ENCODE measurements at regions not wholly inside any gene's neighbourhood (a gene's known extent, or its start where the extent isn't known, plus 50 kb on each side); places are given as distances from the start of the nearest gene placed in this dataset.
"Not testable (repeated sequence)": the region's sequence is repeated elsewhere in the genome, so short reads cannot be mapped to it uniquely, and the experiment has no call there.

DNA sequence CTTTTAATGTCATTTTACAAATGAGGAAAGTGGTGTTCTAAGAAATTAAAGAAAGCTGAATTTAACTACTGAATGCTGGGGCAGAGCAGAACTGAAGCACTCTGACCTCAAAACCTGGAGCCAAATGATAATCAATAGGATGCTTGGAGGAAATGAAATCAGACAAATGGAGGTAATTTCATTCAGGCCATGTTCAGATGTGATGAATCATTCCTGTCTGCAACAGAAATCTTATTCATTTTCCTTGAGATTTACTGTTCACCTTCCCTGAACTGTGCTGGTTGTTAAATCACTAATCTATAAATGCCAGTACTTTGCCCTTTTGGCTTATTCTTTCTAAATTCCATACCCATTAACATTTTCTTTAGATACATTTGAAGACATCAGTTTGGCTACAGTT, 85.6 kb upstream of the SNX7 start:
- no peak for DNase-seq

DNA sequence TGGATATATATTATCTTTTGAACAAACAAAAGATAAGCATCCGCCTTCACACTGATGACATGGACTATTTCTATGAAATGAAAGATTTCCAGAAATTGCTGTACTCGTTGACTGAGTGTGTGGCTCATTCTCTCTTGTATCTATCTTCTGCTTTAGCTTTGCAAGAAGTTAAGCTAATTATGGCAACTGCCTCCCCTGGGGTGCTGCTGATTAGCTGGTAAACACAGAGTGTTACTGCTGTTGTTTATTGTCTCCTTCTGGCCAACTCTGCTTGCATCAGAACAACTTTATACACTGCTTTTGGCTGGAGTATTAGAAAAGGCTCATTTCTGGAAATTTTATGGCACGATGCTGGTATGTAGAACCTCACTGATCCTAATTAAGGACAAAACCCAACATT, 95.6 kb upstream of the SNX7 start:
- DNase-seq = peak in 1 of 2 donors; percentile 9

GRCh38 chr1:98559291-98559690, 102.2 kb upstream of the SNX7 start:
- no peak for DNase-seq

GRCh38 chr1:98557895-98558294, 103.6 kb upstream of the SNX7 start:
- no peak for DNase-seq

GRCh38 chr1:98556521-98557158, 104.9 kb upstream of the SNX7 start:
- DNase-seq = no peak

GRCh38 chr1:98555814-98556213, 105.7 kb upstream of the SNX7 start:
- no peak for DNase-seq

- not testable (repeated sequence) for DNase-seq
These were observed 108.9 kb upstream of the SNX7 start for GRCh38 chr1:98552576-98553074.

- no peak for DNase-seq
These were observed 111.4 kb upstream of the SNX7 start for GRCh38 chr1:98550076-98550475.

DNA sequence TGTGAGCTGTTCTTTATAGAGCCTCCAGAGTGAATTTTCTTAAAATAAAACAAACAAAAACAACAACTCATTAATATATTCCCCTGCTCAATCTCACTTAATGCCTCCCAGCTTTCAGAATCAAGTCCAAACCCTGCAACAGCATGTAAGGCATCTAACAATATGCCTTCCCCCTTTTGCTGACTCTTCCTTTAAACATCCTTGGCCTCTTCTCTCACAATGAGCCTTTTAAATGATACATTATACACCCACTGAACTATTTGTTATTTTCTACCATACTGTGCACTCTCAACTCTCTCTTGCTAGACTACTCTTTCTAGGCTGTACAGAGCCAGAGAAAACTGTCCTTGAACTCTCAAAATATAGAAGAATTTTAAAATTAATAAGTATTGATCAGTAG, 115.2 kb upstream of the SNX7 start:
- no peak for DNase-seq

DNA sequence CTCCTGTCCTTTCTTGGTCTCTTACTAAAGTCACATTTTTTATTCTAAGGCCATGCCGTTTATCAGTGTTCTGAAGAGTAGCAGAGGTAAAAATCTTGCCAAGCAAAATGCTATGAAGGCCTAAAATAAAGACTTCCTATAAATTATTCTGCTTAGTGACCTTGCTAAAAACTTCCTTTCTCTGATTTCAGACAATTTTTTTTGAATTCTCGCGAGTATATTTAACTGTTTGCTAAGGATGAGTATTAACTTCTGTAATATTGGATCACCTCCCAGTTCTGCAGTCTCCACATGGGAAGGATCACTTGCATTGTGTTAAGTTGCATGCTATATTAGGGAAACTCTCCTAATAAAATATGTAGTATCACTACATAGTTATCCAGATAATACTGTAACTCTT, 123.4 kb upstream of the SNX7 start:
- no peak for DNase-seq

- DNase-seq = no peak
These were observed 138.3 kb upstream of the SNX7 start for GRCh38 chr1:98523256-98523655.

GRCh38 chr1:98516306-98516705, 145.2 kb upstream of the SNX7 start:
- no peak for DNase-seq

- DNase-seq = no peak
These were observed 145.8 kb upstream of the SNX7 start for GRCh38 chr1:98515744-98516143.

GRCh38 chr1:98512216-98512615, 149.3 kb upstream of the SNX7 start:
- not testable (repeated sequence) for DNase-seq

DNA sequence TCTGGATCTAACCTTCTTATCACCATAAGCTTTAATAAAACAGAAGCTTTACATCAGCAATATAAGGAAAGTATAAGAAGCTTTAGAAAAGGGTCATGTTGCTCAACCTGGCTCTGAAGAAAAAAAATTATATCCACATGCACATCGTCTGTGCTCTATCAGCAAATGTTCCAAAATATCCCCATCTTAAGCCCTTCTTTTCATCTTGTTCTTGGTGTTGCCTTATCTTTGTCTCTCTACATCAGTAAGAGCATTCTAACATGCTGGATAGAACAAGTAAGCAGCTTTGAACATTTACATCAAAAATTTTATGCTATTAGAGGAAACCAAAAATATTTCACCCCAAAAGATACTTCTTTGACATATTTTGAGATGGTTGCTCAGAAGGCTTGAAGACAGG, 157.8 kb upstream of the SNX7 start:
- DNase-seq = no peak

- no peak for DNase-seq
These were observed 158.6 kb upstream of the SNX7 start for GRCh38 chr1:98502937-98503336.

- no peak for DNase-seq
These were observed 161.2 kb upstream of the SNX7 start for GRCh38 chr1:98500324-98500723.

DNA sequence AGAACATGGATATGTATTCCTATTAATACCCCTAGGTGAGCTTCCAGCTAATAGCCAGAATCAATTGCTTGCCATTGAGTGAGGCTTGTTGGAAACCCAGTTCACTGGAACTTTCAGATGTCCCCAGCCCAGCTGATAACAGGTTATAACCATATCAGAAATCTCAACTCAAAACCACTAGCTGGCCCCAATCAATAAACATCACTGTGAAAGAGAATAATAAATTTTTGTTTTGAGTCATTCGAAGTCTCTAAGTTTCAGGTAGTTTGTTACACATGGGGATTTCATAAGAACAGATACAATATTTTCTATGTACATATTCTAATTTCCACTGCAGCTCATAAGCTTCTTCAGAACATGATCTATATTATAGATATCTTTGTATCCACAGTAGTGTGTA, 162.9 kb upstream of the SNX7 start:
- DNase-seq = no peak

DNA sequence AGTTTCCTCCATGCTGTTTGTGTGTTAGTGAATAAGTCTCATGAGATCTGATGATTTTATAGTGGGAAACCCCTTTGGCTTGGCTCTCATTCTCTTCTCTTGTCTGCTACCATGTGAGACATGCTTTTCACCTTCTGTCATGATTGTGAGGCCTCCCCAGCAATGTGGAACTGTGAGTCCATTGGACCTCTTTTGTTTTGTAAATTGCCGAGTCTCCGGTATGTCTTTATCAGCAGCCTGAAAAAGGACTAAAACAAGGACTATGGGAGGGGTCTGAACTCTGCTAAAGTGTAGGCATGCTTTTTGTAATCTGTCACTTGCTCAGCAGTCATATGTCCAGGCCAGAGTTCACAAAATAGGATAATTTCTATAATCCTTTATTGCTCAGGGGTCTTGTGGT, 164.0 kb upstream of the SNX7 start:
- no peak for DNase-seq

- no peak for DNase-seq
These were observed 165.1 kb upstream of the SNX7 start for GRCh38 chr1:98496256-98496995.

DNA sequence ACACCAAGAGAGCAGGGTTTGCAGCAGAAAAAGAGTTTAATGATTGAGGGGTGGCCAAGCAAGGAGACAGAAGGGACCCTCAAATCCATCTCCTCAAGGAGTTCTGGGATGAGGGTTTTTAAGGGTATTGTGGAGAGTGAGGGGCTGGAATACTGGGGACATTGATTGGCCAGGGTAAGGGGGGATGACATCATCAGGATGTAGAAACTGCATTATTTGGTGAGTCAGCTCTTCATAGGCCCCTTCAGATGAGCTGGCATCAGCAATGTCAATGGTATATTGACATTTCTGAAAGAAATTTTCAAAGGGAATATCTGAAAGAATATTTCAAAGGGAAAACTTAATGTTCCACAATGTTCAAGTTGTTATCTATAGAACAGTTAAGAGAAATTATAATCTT, 168.1 kb upstream of the SNX7 start:
- no peak for DNase-seq

GRCh38 chr1:98490099-98490498, 171.4 kb upstream of the SNX7 start:
- DNase-seq = no peak

- no peak for DNase-seq
These were observed 173.9 kb upstream of the SNX7 start for GRCh38 chr1:98487620-98488019.

GRCh38 chr1:98482611-98483010, 178.9 kb upstream of the SNX7 start:
- no peak for DNase-seq
